ENCODE measurements at regions not wholly inside any gene's neighbourhood (a gene's known extent, or its start where the extent isn't known, plus 50 kb on each side); places are given as distances from the start of the nearest gene placed in this dataset.

DNA sequence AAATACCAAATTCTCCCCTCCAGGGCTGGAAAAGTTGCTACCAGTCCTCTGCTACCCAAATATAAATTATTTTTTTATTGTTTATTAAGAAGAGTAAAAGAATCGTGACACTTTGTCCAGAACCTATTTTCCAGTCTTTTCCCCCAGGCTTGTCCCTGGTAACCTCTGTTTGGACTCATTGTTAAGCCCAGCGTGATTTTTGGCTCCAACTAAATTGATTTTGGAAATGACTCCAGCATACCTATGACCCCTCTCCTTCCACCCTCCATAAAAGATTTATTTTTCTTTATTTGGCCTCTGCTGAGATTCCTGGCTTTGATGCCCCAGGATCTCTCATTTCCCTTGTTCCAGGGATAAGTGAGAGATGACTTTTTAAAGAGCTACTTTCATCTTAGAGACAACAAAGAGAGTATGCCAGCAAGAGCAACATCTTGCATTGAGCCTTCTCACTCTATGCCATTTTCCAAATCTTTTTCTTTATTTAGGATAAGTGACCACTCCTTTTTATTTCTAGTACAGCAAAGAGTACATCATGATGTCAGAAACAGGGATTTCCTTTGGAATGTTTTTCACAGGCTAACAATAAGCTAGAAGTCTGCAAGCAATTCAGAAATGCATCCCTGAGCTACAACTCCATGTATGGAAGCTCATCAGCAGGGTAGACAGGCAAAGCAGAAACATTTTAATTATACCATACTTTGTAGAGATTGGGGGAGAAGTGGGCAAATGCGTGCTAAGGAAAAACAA is 75.8 kb downstream of the DAD1 start:
- DNase-seq (no peak), ATAC-seq (ENCODE audit: poor library complexity) (no peak)
- intact Hi-C loops (cut with DNase I), result no loop called here

GRCh38 chr14:22512106-22512814 is 76.8 kb downstream of the DAD1 start:
- no peak for ATAC-seq (ENCODE audit: poor library complexity)
- no peak for DNase-seq
- intact Hi-C loops (cut with DNase I), result no loop called here

GRCh38 chr14:22510527-22511110 is 78.4 kb downstream of the DAD1 start:
- DNase-seq (no peak), ATAC-seq (ENCODE audit: poor library complexity) (no peak)
- intact Hi-C loops (cut with DNase I), result no loop called here

GRCh38 chr14:22509751-22510300 is 79.2 kb downstream of the DAD1 start:
- ATAC-seq (ENCODE audit: poor library complexity) (no peak), DNase-seq (no peak)
- intact Hi-C loops (cut with DNase I), result no loop called here

GRCh38 chr14:22509036-22509709 is 79.9 kb downstream of the DAD1 start:
- intact Hi-C loops (cut with DNase I), result no loop called here
- no peak for ATAC-seq (ENCODE audit: poor library complexity)
- no peak for DNase-seq

DNA sequence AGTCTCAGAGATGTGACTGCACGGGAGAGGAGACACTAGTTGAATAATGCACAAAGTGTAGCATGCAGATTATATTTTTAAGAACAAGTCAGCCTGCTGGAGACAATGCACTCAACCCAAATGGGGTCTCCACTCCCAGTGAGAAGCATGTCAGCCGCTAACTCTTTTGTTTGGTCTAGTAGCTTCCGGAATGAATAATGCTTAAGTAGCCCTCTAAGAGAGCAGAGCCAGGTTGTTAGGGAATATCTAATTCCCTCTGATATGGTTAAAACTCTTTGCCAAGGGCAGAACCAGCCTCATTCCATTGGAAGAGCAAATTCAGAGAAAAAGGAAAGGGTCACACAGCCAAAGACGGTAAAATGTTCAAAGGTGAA is 80.4 kb downstream of the DAD1 start:
- intact Hi-C loops (cut with DNase I), result no loop called here
- no peak for DNase-seq
- no peak for ATAC-seq (ENCODE audit: poor library complexity)

- ATAC-seq (ENCODE audit: poor library complexity), result no peak
- DNase-seq, result no peak
- intact Hi-C loops (cut with DNase I), result no loop called here
Measured at GRCh38 chr14:22508150-22508457, 80.9 kb downstream of the DAD1 start.

DNA sequence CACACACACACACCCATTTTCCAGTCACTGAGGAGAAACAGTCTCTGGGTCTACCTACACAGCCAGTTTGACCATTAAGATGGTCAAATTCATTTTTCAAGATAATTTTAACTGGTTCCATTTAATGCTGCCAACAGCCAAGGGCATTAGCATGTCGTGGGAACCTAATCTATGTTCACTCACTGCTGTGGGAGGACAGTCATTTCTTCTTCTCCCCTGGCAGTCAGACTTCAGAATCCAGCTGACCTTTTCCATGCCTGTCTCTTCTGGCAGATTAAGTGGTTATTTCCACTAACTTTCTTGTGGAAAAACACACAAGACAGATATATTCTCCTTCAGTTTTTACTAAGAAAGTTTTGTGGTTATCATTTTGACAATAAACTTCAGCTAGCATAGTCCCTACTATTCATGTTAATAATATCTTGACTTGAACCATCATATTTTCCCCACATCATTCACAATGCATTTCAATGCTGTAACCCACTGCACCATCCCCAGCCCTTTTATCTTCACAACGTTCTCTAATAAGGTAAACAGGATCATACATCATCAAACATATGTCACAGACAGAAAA is 82.2 kb downstream of the DAD1 start:
- ATAC-seq (ENCODE audit: poor library complexity) (no peak), DNase-seq (no peak)
- intact Hi-C loops (cut with DNase I), result no loop called here

- ATAC-seq (ENCODE audit: poor library complexity) (no peak), DNase-seq (no peak)
- intact Hi-C loops (cut with DNase I), result no loop called here
Measured at GRCh38 chr14:22506378-22506710, 82.7 kb downstream of the DAD1 start.

DNA sequence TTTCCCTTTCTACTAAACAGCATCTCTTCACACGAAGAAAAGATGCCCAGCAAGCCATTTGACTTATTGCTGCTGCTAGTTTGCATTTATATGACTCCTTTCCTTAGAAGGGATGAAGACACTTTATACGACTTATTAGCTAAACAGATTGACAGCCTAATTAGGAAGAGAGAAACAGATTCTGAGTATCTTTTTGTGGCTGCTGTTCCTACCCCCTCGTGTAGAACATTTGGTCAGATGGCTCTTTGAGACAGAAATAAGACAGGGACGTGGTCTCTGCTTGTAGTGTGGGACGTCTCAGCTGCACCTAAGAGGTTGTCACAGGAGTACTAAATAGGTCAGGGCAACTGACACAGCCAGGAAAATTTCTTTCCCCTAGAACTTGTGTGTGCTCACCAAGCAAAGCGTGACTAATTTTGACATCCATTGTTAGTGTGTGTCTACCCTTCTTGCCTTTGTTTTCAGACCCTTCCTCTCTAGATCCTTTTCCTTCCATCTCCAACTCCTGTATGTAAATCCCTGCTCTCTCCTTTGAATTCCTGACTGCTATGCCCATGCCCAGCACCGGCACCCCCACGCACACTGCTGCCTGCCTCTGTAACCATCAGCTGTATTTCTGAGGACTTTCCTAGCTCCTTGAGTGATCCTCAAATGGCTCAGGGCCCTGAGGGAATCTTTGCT is 83.2 kb downstream of the DAD1 start:
- intact Hi-C loops (cut with DNase I), result no loop called here
- ATAC-seq (ENCODE audit: poor library complexity) (no peak), DNase-seq (no peak)

- intact Hi-C loops (cut with DNase I), result no loop called here
Measured at GRCh38 chr14:22505309-22505696, 83.7 kb downstream of the DAD1 start.

GRCh38 chr14:22502551-22502950 is 86.5 kb downstream of the DAD1 start:
- no peak for DNase-seq
- intact Hi-C loops (cut with DNase I), result no loop called here
- ATAC-seq (ENCODE audit: poor library complexity), result no peak

More at GRCh38 chr14:22505309-22505696, 83.7 kb downstream of the DAD1 start:
- ATAC-seq (ENCODE audit: poor library complexity) (no peak), DNase-seq (no peak)

- intact Hi-C loops (cut with DNase I), result no loop called here
- peak; percentile 72 for DNase-seq
- peak; percentile 55 for ATAC-seq (ENCODE audit: poor library complexity)
Measured at GRCh38 chr14:22502007-22502406, 87.0 kb downstream of the DAD1 start.

DNA sequence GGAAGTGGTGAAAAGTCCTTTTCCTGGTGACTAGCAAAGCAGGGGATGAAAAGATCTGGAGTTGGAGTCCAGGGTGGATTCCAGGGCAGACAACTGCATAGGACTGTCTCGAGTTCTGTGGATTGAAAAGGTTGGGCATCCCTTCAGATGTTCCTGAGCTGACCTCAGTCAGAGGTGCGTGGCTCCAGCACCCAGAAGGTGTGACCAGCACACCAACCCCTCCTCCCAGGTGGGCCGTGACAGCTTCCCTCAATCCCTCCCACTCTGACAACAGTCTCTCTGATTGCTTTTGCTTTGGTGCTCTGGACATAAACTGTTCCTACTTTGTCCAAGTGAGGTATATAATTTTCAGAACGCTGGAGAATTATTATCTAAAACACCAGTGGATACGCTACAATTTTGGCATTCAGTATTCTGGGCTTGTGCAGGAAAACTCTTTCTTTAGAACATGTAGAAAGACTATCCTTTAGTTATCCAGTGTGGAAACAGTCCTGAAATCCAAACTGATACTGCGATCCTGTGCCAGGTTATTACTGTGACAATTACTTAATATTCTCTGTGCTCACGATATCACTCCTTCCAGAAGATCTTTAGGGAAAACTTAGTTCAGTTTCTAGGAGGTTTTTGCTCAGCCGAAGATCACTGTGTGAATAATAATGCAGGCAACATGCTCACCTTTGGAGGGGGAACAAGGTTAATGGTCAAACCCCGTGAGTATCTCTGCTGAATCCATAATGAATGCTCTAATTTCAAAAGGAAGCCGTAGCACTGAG is 87.9 kb downstream of the DAD1 start:
- DNase-seq (no peak), ATAC-seq (ENCODE audit: poor library complexity) (peak; percentile 25)
- intact Hi-C loops (cut with DNase I), result no loop called here

- intact Hi-C loops (cut with DNase I), result no loop called here
- ATAC-seq (ENCODE audit: poor library complexity), result no peak
- no peak for DNase-seq
Measured at GRCh38 chr14:22500525-22500924, 88.5 kb downstream of the DAD1 start.

GRCh38 chr14:22497671-22498093 is 91.3 kb downstream of the DAD1 start:
- no peak for ATAC-seq (ENCODE audit: poor library complexity)
- DNase-seq, result no peak
- intact Hi-C loops (cut with DNase I), result no loop called here

DNA sequence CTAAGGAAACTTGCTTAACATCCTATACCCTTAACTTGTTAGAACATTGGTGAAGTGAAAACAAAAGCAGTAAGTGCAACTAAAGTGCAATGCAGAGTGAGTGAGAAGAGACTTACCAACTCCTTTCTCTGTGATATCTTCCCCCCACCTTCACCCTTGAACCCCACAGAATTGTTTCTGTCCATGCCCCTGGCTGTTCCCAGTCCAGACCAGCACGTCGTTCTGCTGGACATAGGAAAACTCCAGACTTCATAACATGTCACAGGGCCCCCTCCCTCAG is 91.9 kb downstream of the DAD1 start:
- ATAC-seq (ENCODE audit: poor library complexity) (no peak), DNase-seq (no peak)
- intact Hi-C loops (cut with DNase I), result no loop called here

DNA sequence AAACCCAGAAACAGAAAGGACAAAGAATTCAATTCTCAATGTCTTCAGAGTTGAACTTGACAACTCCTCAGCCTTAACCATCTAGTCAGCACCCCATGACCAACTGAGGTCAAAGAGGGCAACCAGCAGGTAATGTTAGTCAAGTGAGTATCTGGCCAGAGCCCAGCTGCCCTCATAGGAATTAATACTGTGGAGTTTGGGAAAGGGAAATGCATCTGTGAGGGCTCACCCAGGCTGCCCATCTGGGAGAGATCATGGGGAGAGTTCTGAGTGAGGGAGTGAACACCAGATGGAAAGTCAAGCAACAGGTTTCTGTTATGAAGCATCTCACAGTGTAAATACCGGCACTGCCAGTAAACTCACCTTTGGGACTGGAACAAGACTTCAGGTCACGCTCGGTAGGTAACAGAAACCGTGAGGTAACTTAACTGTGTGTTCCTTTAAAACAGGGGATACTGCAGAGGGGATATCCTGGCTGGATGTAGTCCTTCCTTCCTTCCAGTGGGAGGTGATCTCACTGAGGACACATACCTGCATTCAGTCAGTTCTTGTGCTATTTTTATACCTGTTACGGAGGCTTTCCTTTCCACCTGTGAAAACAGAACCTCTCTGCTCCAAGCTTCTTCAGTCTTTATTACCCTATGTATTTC is 94.4 kb downstream of the DAD1 start:
- ATAC-seq (ENCODE audit: poor library complexity), result no peak
- intact Hi-C loops (cut with DNase I), result no loop called here

More for the DNA sequence above, 94.4 kb downstream of the DAD1 start:
- no peak for DNase-seq
